ENCODE measurements at regions not wholly inside any gene's neighbourhood (a gene's known extent, or its start where the extent isn't known, plus 50 kb on each side); places are given as distances from the start of the nearest gene placed in this dataset.
A peak's percentile ranks its signal among the peaks of the same experiment; 100 is the strongest.

GRCh38 chr5:125652761-125653160, 770.4 kb upstream of the GRAMD2B start:
- no peak for DNase-seq (ENCODE audit: low read depth, low spot score)
- Mint-ChIP-seq H3K27ac (ENCODE audit: unreplicated experiment) (no peak overlapping the region), H3K4me1 (peaks cover 38% of the 10 kb centered on the region), H3K9me3 (peaks cover 10% of the 10 kb centered on the region), H3K4me3 (no peak overlapping the region), H3K36me3 (ENCODE audit: low read depth) (peaks cover 15% of the 10 kb centered on the region), H3K27me3 (ENCODE audit: low read depth) (no peaks in the 10 kb centered on the region)
- no peak for TF ChIP-seq CTCF (conservative IDR thresholded peaks at IDR 0.05)

DNA sequence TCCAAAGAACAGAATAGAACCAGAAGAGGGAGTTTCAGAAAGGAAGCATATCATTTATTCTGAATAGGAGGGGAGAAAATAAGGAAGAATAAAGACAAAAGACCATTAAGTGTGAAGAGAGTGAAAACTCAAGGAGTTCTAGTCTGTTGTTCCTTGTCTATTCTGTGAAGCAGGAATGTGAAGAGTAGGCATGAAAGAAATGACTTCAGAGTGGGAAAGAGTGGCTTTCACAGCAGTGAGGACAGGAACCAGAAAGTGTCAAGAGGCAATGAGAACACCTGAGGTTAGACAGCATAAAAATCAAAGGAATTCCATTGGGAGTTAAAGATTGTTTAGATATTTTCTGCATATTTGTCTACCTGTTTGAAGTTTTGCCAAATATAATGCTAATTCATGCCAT, 768.8 kb upstream of the GRAMD2B start:
- no peak for TF ChIP-seq CTCF (conservative IDR thresholded peaks at IDR 0.05)
- no peak for DNase-seq (ENCODE audit: low read depth, low spot score)
- H3K4me1 Mint-ChIP-seq = peaks cover 54% of the 10 kb centered on the region
- peak overlapping the region; percentile 5 for H3K4me3 Mint-ChIP-seq
- H3K36me3 Mint-ChIP-seq (ENCODE audit: low read depth) = peaks cover 10% of the 10 kb centered on the region
- peak overlapping the region; percentile 6 for H3K27ac Mint-ChIP-seq (ENCODE audit: unreplicated experiment)
- H3K27me3 Mint-ChIP-seq (ENCODE audit: low read depth) = no peaks in the 10 kb centered on the region
- peaks cover 5% of the 10 kb centered on the region for H3K9me3 Mint-ChIP-seq

GRCh38 chr5:125655156-125655555, 768.1 kb upstream of the GRAMD2B start:
- peaks cover 3% of the 10 kb centered on the region for H3K9me3 Mint-ChIP-seq
- H3K4me1 Mint-ChIP-seq = peaks cover 61% of the 10 kb centered on the region
- H3K27ac Mint-ChIP-seq (ENCODE audit: unreplicated experiment) = no peak overlapping the region
- H3K4me3 Mint-ChIP-seq = no peak overlapping the region
- TF ChIP-seq CTCF (conservative IDR thresholded peaks at IDR 0.05) = no peak
- DNase-seq (ENCODE audit: low read depth, low spot score) = no peak
- H3K36me3 Mint-ChIP-seq (ENCODE audit: low read depth) = peaks cover 6% of the 10 kb centered on the region
- H3K27me3 Mint-ChIP-seq (ENCODE audit: low read depth) = no peaks in the 10 kb centered on the region

- TF ChIP-seq CTCF (conservative IDR thresholded peaks at IDR 0.05) = no peak
- no peak for DNase-seq (ENCODE audit: low read depth, low spot score)
- Mint-ChIP-seq H3K9me3 (peaks cover 3% of the 10 kb centered on the region), H3K36me3 (ENCODE audit: low read depth) (peaks cover 3% of the 10 kb centered on the region), H3K27ac (ENCODE audit: unreplicated experiment) (no peak overlapping the region), H3K4me1 (peaks cover 68% of the 10 kb centered on the region), H3K27me3 (ENCODE audit: low read depth) (no peaks in the 10 kb centered on the region), H3K4me3 (peak overlapping the region; percentile 49)
Observed at GRCh38 chr5:125657936-125658335, 765.3 kb upstream of the GRAMD2B start.

- Mint-ChIP-seq H3K4me3 (peak overlapping the region; percentile 74), H3K4me1 (peaks cover 55% of the 10 kb centered on the region), H3K9me3 (peaks cover 11% of the 10 kb centered on the region), H3K36me3 (ENCODE audit: low read depth) (peaks cover 7% of the 10 kb centered on the region), H3K27ac (ENCODE audit: unreplicated experiment) (peak overlapping the region; percentile 81), H3K27me3 (ENCODE audit: low read depth) (no peaks in the 10 kb centered on the region)
- peak; percentile 10 for DNase-seq (ENCODE audit: low read depth, low spot score)
- no peak for TF ChIP-seq CTCF (conservative IDR thresholded peaks at IDR 0.05)
Observed at GRCh38 chr5:125659316-125660023, 763.7 kb upstream of the GRAMD2B start.

All from neural crest cell (in vitro differentiated cells).